HPDE6-E6E7 (cell line): ENCODE measurements at regions not wholly inside any gene's neighbourhood (a gene's known extent, or its start where the extent isn't known, plus 50 kb on each side); places are given as distances from the start of the nearest gene placed in this dataset.

Experiments used
- DNase-seq: peaks from one replicate; pipeline ENCODE4 v3.0.0; 2011; ENCODE audit warnings: missing footprints; ENCODE audit errors: extremely low spot score

DNA sequence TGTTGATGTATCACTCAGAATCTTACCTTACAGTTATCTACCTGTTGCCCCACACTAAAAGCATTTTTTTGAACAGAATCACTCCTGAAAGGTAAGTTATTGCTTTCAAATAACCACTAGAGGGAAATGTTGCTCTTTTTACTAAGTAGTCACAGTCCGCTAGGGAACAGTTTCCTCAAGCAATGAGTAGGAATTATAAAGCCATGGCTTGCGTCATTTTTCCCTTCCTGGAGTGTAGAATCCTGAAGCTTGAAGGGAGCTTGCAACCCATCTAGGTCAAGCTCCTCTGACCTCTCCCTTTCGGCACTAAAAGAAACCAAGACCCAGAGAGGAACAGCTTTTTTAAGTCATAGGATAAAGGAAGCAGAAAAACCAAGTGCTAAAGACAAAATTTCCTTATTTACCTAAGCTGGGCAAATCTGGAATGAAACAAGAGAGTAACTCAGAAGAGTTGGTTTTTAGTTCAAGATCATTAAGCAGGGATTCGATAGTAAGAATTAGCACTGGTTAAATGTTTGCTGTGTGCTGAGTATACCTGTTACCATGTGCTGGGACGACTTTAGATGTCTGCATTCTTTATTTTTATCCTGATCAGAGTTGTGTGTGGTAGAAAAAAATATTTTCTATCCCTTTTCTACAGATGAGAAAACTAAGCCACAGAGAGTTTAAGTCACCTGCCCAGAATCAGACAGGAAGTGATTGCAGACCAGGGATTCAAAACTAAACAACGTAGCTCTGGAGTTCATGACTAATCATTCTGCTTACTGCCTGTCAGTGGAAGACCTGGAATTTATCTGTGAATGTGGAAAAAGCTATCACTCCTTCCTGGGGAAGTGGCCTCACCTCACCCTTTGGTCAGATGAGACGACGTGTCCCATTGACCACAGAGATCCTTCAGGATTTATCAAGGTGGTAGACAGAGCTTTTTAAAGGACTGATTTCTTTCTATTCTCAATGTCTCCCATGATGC, 631.5 kb downstream of the RAB28 start:
- DNase-seq: peak; percentile 22

GRCh38 chr4:12846368-12846767, 637.8 kb downstream of the RAB28 start:
- no peak for DNase-seq

DNA sequence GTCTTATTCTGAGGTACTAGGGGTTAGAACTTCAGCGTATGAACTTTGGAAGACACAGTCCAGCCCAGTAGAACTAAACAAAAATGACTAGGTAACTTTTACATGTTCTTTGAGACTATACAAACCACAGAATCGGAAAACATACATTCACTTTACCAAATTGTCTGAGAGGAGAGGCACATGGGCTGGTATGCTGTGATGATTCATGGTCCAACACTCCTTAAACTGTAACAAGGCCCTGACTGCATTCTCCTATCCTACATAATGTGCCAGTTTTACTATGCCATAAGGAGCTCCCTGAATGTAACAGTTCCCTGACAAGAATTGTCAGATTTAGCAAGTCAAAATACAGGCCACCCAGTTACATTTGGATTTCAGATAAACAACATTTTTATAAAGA, 640.0 kb downstream of the RAB28 start:
- no peak for DNase-seq

GRCh38 chr4:12827966-12828365, 656.2 kb downstream of the RAB28 start:
- no peak for DNase-seq

GRCh38 chr4:12791536-12791935, 692.6 kb downstream of the RAB28 start:
- no peak for DNase-seq

DNA sequence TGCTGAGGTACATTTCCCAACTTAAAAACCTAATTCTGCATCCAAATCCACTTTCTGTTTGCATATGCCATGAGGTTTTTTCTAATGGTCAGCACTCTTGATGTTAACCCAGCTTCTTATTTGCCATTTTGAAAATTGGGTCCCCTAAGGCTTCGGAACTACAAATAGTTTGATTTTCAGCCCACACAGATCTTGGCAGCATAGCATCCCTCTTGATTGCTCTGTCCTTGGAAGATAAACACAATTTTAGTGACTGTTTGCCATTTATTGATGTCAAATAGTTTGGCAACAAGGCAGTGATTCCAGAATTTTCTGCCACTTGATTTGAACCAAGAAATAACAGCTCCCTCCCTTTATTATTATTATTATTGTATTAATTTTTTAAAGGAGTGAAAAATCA, 696.9 kb downstream of the RAB28 start:
- DNase-seq: no peak

DNA sequence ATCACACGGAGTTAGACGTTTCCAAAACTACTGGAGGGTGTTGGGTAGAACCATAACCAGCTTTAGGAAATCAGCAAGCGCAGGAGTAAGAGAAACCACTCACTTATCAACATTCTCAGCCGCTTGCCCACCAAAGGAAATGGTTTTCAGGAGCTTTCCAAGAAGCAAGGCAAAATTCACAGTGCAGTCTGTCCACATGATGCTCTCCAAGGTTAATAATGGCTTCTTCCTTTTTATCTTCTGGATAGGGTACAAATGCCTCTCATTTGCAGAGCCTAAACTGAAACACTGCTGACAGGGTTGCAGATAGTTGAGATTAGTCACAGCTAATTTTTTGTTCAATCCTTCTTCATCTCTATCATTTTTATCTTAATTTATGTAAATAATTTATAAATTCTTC, 705.4 kb downstream of the RAB28 start:
- DNase-seq: no peak

GRCh38 chr4:12778191-12778590, 705.9 kb downstream of the RAB28 start:
- DNase-seq: no peak

DNA sequence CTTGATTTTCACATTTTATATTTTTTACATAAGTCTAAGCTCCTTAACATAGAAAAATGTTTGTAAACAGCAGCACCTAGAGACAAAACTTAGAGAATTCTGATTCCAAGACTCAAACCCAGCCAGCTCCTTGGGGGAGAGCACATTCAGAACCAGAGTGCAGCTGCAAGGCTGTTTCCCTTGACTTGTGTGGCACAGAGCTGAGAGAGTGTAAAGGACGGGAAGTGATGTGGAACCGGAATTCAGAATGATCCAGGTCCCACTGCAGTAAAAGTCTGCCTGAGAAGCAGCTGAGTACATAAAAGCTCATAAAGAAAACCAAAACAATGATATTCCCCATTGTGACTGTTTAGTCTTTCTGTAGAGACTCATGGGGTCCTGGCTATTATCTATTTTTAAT, 713.8 kb downstream of the RAB28 start:
- DNase-seq: no peak

GRCh38 chr4:12761694-12762093, 722.4 kb downstream of the RAB28 start:
- no peak for DNase-seq

- DNase-seq: no peak
Observed at GRCh38 chr4:12747154-12747553, 737.0 kb downstream of the RAB28 start.

- no peak for DNase-seq
Observed at GRCh38 chr4:12746221-12746620, 737.9 kb downstream of the RAB28 start.

DNA sequence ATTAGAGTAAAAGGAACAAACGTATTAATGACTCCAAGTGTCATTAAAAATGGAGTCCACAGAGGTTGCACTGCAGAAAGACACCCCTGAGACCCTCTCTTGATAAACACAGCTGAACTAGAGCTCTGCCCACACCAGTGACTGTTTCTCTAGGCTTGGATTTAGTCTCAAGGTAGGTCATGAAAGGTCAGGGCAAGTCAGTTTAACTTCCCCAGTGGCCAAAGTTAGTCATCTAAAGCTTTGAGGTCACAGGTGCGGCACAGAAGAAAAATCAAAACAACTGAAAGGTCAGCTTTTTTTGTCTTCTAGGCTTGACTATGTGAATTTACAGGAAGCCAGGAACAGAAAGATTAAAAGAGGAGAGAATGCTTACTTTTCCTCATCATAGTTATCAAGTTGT, 749.6 kb downstream of the RAB28 start:
- no peak for DNase-seq

DNA sequence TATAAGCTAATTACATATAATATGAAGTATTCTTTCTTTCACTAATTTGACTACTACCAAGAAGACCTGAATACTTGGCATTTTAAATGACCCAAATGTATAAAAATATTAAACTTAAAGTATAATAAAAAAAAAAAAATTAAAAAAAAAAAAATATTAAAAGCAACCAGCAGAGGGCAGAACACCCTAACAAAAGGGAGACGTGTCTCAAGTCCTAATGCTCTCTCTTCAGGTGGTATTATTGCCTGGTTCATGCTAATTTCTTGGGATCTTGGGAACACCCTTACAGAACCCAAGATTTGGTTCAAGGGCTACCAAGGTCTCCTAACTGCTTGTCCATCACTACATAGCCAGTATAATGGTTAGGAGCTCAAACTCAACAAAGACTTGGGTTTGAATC, 754.8 kb downstream of the RAB28 start:
- DNase-seq: peak; percentile 8

- no peak for DNase-seq
Observed at GRCh38 chr4:12724510-12724909, 759.6 kb downstream of the RAB28 start.

DNA sequence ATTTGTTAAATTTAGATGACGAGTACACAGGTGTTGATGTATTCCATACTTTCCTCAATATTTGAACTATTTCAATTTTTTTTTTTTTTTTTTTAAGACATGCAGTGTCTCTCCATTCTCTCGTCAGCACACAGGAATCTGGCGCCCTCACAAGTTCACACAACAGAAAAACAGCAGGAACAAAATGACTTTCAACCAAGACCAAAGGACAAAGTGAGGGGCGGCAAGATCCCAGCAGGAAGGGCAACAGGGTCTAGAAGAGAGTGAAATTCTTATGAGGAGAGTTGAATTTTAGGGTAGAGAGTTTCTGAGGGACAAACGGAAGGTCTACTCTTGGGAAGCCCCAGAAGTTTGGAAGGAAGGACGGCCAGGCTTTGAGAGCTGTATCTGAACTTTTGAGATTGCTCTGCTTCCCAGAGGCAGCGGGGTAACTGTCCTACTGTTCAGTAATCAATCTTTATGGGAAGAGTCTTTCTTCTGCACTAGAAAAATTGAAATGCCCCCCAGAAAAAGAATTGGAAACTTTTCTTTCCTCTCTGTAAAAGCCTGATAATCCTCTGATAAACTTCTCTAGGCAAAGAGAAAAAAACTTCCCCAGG, 760.2 kb downstream of the RAB28 start:
- no peak for DNase-seq

DNA sequence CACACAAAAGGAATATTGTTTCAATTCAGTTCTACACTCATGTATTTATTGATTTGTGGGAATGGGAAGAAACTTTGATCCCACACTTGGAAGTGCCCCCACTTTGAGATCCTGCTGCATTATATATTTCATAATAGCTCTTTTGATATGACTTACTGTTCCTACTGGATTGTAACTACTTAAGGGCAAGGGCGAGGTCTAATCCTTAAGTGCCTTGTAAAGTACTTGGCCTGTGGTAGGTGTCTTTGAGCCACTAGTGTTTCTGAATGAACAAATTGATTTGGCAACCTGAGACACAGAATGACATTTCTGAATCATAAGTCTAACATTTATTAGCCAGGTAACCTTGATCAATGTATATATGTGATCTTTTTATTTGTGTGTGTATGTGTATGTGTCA, 767.2 kb downstream of the RAB28 start:
- DNase-seq: no peak

- DNase-seq: no peak
Observed at GRCh38 chr4:12712648-12713339, 771.3 kb downstream of the RAB28 start.

DNA sequence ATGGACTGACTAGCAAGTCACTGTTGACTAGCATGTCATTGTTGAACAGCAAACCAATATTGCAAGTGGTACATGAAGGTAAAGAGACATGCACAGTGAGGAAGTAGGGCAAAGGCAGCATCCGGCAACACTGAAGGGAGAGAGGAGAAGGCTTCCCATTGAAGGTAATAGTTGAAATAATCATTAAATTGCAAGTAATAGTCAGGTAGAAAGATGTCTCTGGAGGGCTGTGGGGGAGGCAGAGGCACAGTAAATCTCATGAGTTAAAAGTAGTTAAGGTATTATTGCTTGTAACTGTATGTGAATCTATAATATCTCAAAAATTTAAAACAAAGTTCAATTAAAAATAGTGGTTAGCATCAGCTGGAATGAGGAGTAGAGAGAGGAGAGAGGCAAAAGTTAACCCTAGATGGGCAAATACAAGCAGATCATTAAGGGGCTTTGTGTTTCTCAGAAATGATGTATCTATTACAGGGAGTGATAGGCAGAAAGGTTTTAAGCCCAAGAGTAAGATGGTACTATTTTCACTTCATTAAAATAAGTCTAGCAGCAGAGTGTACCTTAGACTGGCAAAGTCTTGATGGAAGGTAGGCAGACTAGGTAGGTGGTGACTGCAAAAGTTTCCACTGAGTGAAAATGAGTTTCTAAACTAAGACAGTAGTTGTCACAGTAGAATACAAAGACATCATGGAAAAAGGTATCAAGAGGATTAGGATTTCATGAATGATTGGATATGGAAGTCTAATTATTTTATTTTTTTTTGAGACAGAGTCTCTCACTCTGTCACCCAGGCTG, 776.6 kb downstream of the RAB28 start:
- DNase-seq: no peak

GRCh38 chr4:12703036-12703435, 781.1 kb downstream of the RAB28 start:
- DNase-seq: no peak

- no peak for DNase-seq
Observed at GRCh38 chr4:12701384-12701783, 782.8 kb downstream of the RAB28 start.

GRCh38 chr4:12697970-12698369, 786.2 kb downstream of the RAB28 start:
- no peak for DNase-seq
